ENCODE measurements at regions not wholly inside any gene's neighbourhood (a gene's known extent, or its start where the extent isn't known, plus 50 kb on each side); places are given as distances from the start of the nearest gene placed in this dataset.
A peak's percentile ranks its signal among the peaks of the same experiment; 100 is the strongest.

- Histone ChIP-seq H3K4me2 (ENCODE audit: extremely low read depth, insufficient read depth, low read length) (peak overlapping the region; percentile 86), H3K79me2 (ENCODE audit: control insufficient read depth, insufficient read depth, low read length) (no peaks in the 10 kb centered on the region), H4K20me1 (ENCODE audit: control insufficient read depth, extremely low read depth, insufficient read depth, low read length) (no peaks in the 10 kb centered on the region), H3K9me3 (ENCODE audit: control insufficient read depth, insufficient read depth, low read depth, low read length) (no peaks in the 10 kb centered on the region), H3K9ac (ENCODE audit: insufficient read depth, low read length) (no peak overlapping the region), H3K36me3 (ENCODE audit: control insufficient read depth, insufficient read depth, low read length) (no peaks in the 10 kb centered on the region), H2AFZ (ENCODE audit: low read length) (no peak overlapping the region), H3K4me1 (ENCODE audit: control insufficient read depth, extremely low read depth, insufficient read depth, low read length) (peaks cover 16% of the 10 kb centered on the region), H3K27ac (ENCODE audit: insufficient read depth, low read length) (no peak overlapping the region), H3K4me3 (replicated peaks in 1 of 4; ENCODE audit: control extremely low read depth in 1 of 4, insufficient read depth in 1 of 4, low read depth in 3 of 4, low read length in 4 of 4) (no peak overlapping the region), H3K27me3 (ENCODE audit: control insufficient read depth, insufficient read depth, low read length) (no peaks in the 10 kb centered on the region)
- TF ChIP-seq EZH2 (IDR thresholded peaks at IDR 0.05; ENCODE audit: low read length, missing control alignments): no peak
- TF ChIP-seq CTCF (conservative IDR thresholded peaks at IDR 0.05 in 1 of 2, IDR thresholded peaks at IDR 0.05 in 1 of 2; ENCODE audit: low read depth in 1 of 2, low read length in 2 of 2): no peak
- DNase-seq (ENCODE audit: low read depth in 2 of 2): no peak
Observed at GRCh38 chr2:172233987-172234715, 131.5 kb upstream of the DLX2 start.

GRCh38 chr2:172234716-172235691, 132.3 kb upstream of the DLX2 start:
- TF ChIP-seq CTCF (conservative IDR thresholded peaks at IDR 0.05 in 1 of 2, IDR thresholded peaks at IDR 0.05 in 1 of 2; ENCODE audit: low read depth in 1 of 2, low read length in 2 of 2) (no peak), EZH2 (IDR thresholded peaks at IDR 0.05; ENCODE audit: low read length, missing control alignments) (no peak)
- no peak overlapping the region for H3K9ac ChIP-seq (ENCODE audit: insufficient read depth, low read length)
- H4K20me1 ChIP-seq (ENCODE audit: control insufficient read depth, extremely low read depth, insufficient read depth, low read length): no peaks in the 10 kb centered on the region
- H3K4me3 ChIP-seq (replicated peaks in 1 of 4; ENCODE audit: control extremely low read depth in 1 of 4, insufficient read depth in 1 of 4, low read depth in 3 of 4, low read length in 4 of 4): peak overlapping the region; percentile 42 to 66 (median 48)
- H3K27me3 ChIP-seq (ENCODE audit: control insufficient read depth, insufficient read depth, low read length): no peaks in the 10 kb centered on the region
- no peaks in the 10 kb centered on the region for H3K36me3 ChIP-seq (ENCODE audit: control insufficient read depth, insufficient read depth, low read length)
- no peaks in the 10 kb centered on the region for H3K9me3 ChIP-seq (ENCODE audit: control insufficient read depth, insufficient read depth, low read depth, low read length)
- peak overlapping the region; percentile 86 for H2AFZ ChIP-seq (ENCODE audit: low read length)
- DNase-seq (ENCODE audit: low read depth in 2 of 2): no peak
- peaks cover 16% of the 10 kb centered on the region for H3K4me1 ChIP-seq (ENCODE audit: control insufficient read depth, extremely low read depth, insufficient read depth, low read length)
- H3K27ac ChIP-seq (ENCODE audit: insufficient read depth, low read length): no peak overlapping the region
- no peaks in the 10 kb centered on the region for H3K79me2 ChIP-seq (ENCODE audit: control insufficient read depth, insufficient read depth, low read length)
- peak overlapping the region; percentile 86 for H3K4me2 ChIP-seq (ENCODE audit: extremely low read depth, insufficient read depth, low read length)

GRCh38 chr2:172239944-172240590, 137.4 kb upstream of the DLX2 start:
- Histone ChIP-seq H3K79me2 (ENCODE audit: control insufficient read depth, insufficient read depth, low read length) (no peaks in the 10 kb centered on the region), H3K4me2 (ENCODE audit: extremely low read depth, insufficient read depth, low read length) (no peak overlapping the region), H3K4me3 (replicated peaks in 1 of 4; ENCODE audit: control extremely low read depth in 1 of 4, insufficient read depth in 1 of 4, low read depth in 3 of 4, low read length in 4 of 4) (no peak overlapping the region), H3K27me3 (ENCODE audit: control insufficient read depth, insufficient read depth, low read length) (no peaks in the 10 kb centered on the region), H4K20me1 (ENCODE audit: control insufficient read depth, extremely low read depth, insufficient read depth, low read length) (no peaks in the 10 kb centered on the region), H3K27ac (ENCODE audit: insufficient read depth, low read length) (no peak overlapping the region), H2AFZ (ENCODE audit: low read length) (no peak overlapping the region), H3K9me3 (ENCODE audit: control insufficient read depth, insufficient read depth, low read depth, low read length) (no peaks in the 10 kb centered on the region), H3K4me1 (ENCODE audit: control insufficient read depth, extremely low read depth, insufficient read depth, low read length) (peaks cover 3% of the 10 kb centered on the region), H3K9ac (ENCODE audit: insufficient read depth, low read length) (no peak overlapping the region), H3K36me3 (ENCODE audit: control insufficient read depth, insufficient read depth, low read length) (no peaks in the 10 kb centered on the region)
- DNase-seq (ENCODE audit: low read depth in 2 of 2): peak in 1 of 2 donors; percentile 72
- TF ChIP-seq EZH2 (IDR thresholded peaks at IDR 0.05; ENCODE audit: low read length, missing control alignments): no peak
- no peak for TF ChIP-seq CTCF (conservative IDR thresholded peaks at IDR 0.05 in 1 of 2, IDR thresholded peaks at IDR 0.05 in 1 of 2; ENCODE audit: low read depth in 1 of 2, low read length in 2 of 2)
